Mesenchymal stem cell (in vitro differentiated cells and primary cell): ENCODE measurements at regions not wholly inside any gene's neighbourhood (a gene's known extent, or its start where the extent isn't known, plus 50 kb on each side); places are given as distances from the start of the nearest gene placed in this dataset.

Source experiments
- DNase-seq: peaks from one replicate; pipeline ENCODE4 v3.0.0-alpha.2; 2013
- H2AFZ ChIP-seq: one replicate; pipeline ENCODE4 v1.6.1; 2013; ENCODE audit warnings: low read depth, mild to moderate bottlenecking, control low read depth, inconsistent platforms, low read length, moderate library complexity
- H2AK5ac ChIP-seq: 2 replicates; pipeline ENCODE4 v1.6.1; 2013; ENCODE audit warnings: low read length, moderate library complexity, mild to moderate bottlenecking, inconsistent platforms; ENCODE audit not compliant: severe bottlenecking
- H2BK120ac ChIP-seq: one replicate; pipeline ENCODE4 v1.6.1; 2013; ENCODE audit warnings: low read depth, mild to moderate bottlenecking, inconsistent platforms, low read length, moderate library complexity
- H2BK12ac ChIP-seq, 2 experiments: one replicate each; pipeline ENCODE4 v1.6.1; 2013; ENCODE audit warnings: inconsistent platforms in 2 of 2, low read length in 2 of 2, mild to moderate bottlenecking in 2 of 2, moderate library complexity in 2 of 2, control low read depth in 1 of 2
- H2BK15ac ChIP-seq: one replicate; pipeline ENCODE4 v1.6.1; 2013; ENCODE audit warnings: mild to moderate bottlenecking, low read depth, inconsistent platforms; ENCODE audit not compliant: poor library complexity, severe bottlenecking
- H2BK5ac ChIP-seq: 2 replicates; pipeline ENCODE4 v1.6.1; 2013; ENCODE audit warnings: low read depth, mild to moderate bottlenecking, low read length, control low read depth, inconsistent platforms; ENCODE audit not compliant: poor library complexity, severe bottlenecking
- H3K14ac ChIP-seq, 2 experiments: one replicate each; pipeline ENCODE4 v1.6.1; 2013; ENCODE audit warnings: inconsistent platforms in 2 of 2, low read length in 2 of 2, control low read depth in 1 of 2, mild to moderate bottlenecking in 1 of 2, moderate library complexity in 1 of 2
- H3K18ac ChIP-seq, 2 experiments: one replicate each; pipeline ENCODE4 v1.6.1; 2013; ENCODE audit warnings: inconsistent platforms in 2 of 2, low read length in 2 of 2, control low read depth in 1 of 2, low read depth in 1 of 2, mild to moderate bottlenecking in 1 of 2
- H3K23ac ChIP-seq, 2 experiments: one replicate each; pipeline ENCODE4 v1.6.1; 2013; ENCODE audit warnings: inconsistent platforms in 2 of 2, low read length in 2 of 2, mild to moderate bottlenecking in 2 of 2, moderate library complexity in 2 of 2, control low read depth in 1 of 2
- H3K27ac ChIP-seq: 2 replicates; pipeline ENCODE4 v1.5.1; 2013; ENCODE audit warnings: mild to moderate bottlenecking, moderate library complexity, low read length, control low read depth, inconsistent platforms; ENCODE audit not compliant: poor library complexity, severe bottlenecking
- H3K27me3 ChIP-seq, 2 experiments: 2 replicates each; pipeline versions ENCODE4 v1.6.1 to v1.7.0; 2013; ENCODE audit warnings: low read length in 2 of 2, mild to moderate bottlenecking in 2 of 2, moderate library complexity in 2 of 2, control low read depth in 1 of 2, inconsistent platforms in 1 of 2; ENCODE audit not compliant: control insufficient read depth in 1 of 2, insufficient read depth in 1 of 2
- H3K36me3 ChIP-seq, 2 experiments: 2 replicates each; pipeline versions ENCODE4 v1.6.1 to v1.7.0; 2013; ENCODE audit warnings: low read length in 2 of 2, control low read depth in 1 of 2, inconsistent platforms in 1 of 2, low read depth in 1 of 2, mild to moderate bottlenecking in 1 of 2; ENCODE audit not compliant: insufficient read depth in 2 of 2, control insufficient read depth in 1 of 2
- H3K4ac ChIP-seq, 2 experiments: one replicate each; pipeline ENCODE4 v1.6.1; 2013; ENCODE audit warnings: inconsistent platforms in 2 of 2, low read length in 2 of 2, mild to moderate bottlenecking in 2 of 2, moderate library complexity in 2 of 2, control low read depth in 1 of 2, low read depth in 1 of 2
- H3K4me1 ChIP-seq: 2 replicates; pipeline ENCODE4 v1.6.1; 2013; ENCODE audit warnings: low read depth, low read length, control low read depth; ENCODE audit not compliant: control insufficient read depth, insufficient read depth
- H3K4me2 ChIP-seq: 2 replicates; pipeline ENCODE4 v1.6.1; 2013; ENCODE audit warnings: low read length, mild to moderate bottlenecking, inconsistent platforms; ENCODE audit not compliant: poor library complexity, severe bottlenecking
- H3K4me3 ChIP-seq, 2 experiments: 2 replicates each; pipeline versions ENCODE4 v1.5.1 to v1.7.0; 2013; ENCODE audit warnings: low read length in 2 of 2, mild to moderate bottlenecking in 2 of 2, control low read depth in 1 of 2, low read depth in 1 of 2; ENCODE audit not compliant: insufficient read depth in 1 of 2
- H3K79me1 ChIP-seq: replicated peaks from 2 replicates; pipeline ENCODE4 v1.6.1; 2013; ENCODE audit warnings: mild to moderate bottlenecking, control low read depth, low read length, inconsistent platforms; ENCODE audit not compliant: poor library complexity, severe bottlenecking
- H3K9ac ChIP-seq: 2 replicates; pipeline ENCODE4 v1.7.0; 2013; ENCODE audit warnings: mild to moderate bottlenecking, low read length, moderate library complexity
- H3K9me3 ChIP-seq: 2 replicates; pipeline ENCODE4 v1.7.0; 2013; ENCODE audit warnings: mild to moderate bottlenecking, low read length; ENCODE audit not compliant: control insufficient read depth
- H4K8ac ChIP-seq: one replicate; pipeline ENCODE4 v1.6.1; 2013; ENCODE audit warnings: inconsistent platforms, mild to moderate bottlenecking, low read length, moderate library complexity
- H4K91ac ChIP-seq: one replicate; pipeline ENCODE4 v1.6.1; 2013; ENCODE audit warnings: mild to moderate bottlenecking, low read length, inconsistent platforms
- WGBS: methylation state at CpG from one replicate; pipeline ENCODE4 v1.1.7; 2013; ENCODE audit warnings: mixed read lengths; 5-methylcytosine and 5-hydroxymethylcytosine counted together

- H3K79me1 ChIP-seq, result no peaks in the 10 kb centered on the region
- no peak overlapping the region for H2BK5ac ChIP-seq
- H3K18ac ChIP-seq, result no peak overlapping the region
- no peaks in the 10 kb centered on the region for H3K27me3 ChIP-seq
- H2AK5ac ChIP-seq, result no peak overlapping the region
- no peaks in the 10 kb centered on the region for H3K36me3 ChIP-seq
- H3K4me1 ChIP-seq, result peaks cover 2% of the 10 kb centered on the region
- no peaks in the 10 kb centered on the region for H3K9me3 ChIP-seq
- H4K91ac ChIP-seq, result no peak overlapping the region
- H3K27ac ChIP-seq, result no peak overlapping the region
- no peak overlapping the region for H2BK12ac ChIP-seq
- DNase-seq, result no peak
- no peak overlapping the region for H2AFZ ChIP-seq
- no peak overlapping the region for H2BK15ac ChIP-seq
- no peak overlapping the region for H3K14ac ChIP-seq
- H3K4me2 ChIP-seq, result no peak overlapping the region
- H2BK120ac ChIP-seq, result no peak overlapping the region
- H4K8ac ChIP-seq, result no peak overlapping the region
- no peak overlapping the region for H3K9ac ChIP-seq
- no peak overlapping the region for H3K4ac ChIP-seq
- H3K4me3 ChIP-seq, result no peak overlapping the region
- H3K23ac ChIP-seq, result no peak overlapping the region
Measured at GRCh38 chr2:196253116-196253480, 81.7 kb upstream of the STK17B start.

GRCh38 chr2:196256585-196256984, 85.2 kb upstream of the STK17B start:
- H3K4me3 ChIP-seq, result no peak overlapping the region
- H3K23ac ChIP-seq, result no peak overlapping the region
- H3K79me1 ChIP-seq, result no peaks in the 10 kb centered on the region
- no peak overlapping the region for H2AK5ac ChIP-seq
- H2BK5ac ChIP-seq, result no peak overlapping the region
- H2BK120ac ChIP-seq, result no peak overlapping the region
- no peak overlapping the region for H2AFZ ChIP-seq
- no peak overlapping the region for H3K18ac ChIP-seq
- DNase-seq, result no peak
- H3K9ac ChIP-seq, result no peak overlapping the region
- H3K4me2 ChIP-seq, result no peak overlapping the region
- H3K4me1 ChIP-seq, result no peaks in the 10 kb centered on the region
- H3K14ac ChIP-seq, result no peak overlapping the region
- no CpG with 5 or more reads among the region's 1 CpG for WGBS
- no peak overlapping the region for H4K8ac ChIP-seq
- H3K27ac ChIP-seq, result no peak overlapping the region
- H2BK15ac ChIP-seq, result no peak overlapping the region
- no peak overlapping the region for H2BK12ac ChIP-seq
- H3K4ac ChIP-seq, result no peak overlapping the region
- no peaks in the 10 kb centered on the region for H3K9me3 ChIP-seq
- H3K27me3 ChIP-seq, result no peaks in the 10 kb centered on the region
- no peaks in the 10 kb centered on the region for H3K36me3 ChIP-seq
- H4K91ac ChIP-seq, result no peak overlapping the region

- no peaks in the 10 kb centered on the region for H3K27me3 ChIP-seq
- H2AK5ac ChIP-seq, result no peak overlapping the region
- no peak overlapping the region for H3K4me3 ChIP-seq
- no peak overlapping the region for H3K4ac ChIP-seq
- WGBS, result no CpG with 5 or more reads among the region's 3 CpGs
- H4K8ac ChIP-seq, result no peak overlapping the region
- no peak overlapping the region for H3K18ac ChIP-seq
- H3K23ac ChIP-seq, result no peak overlapping the region
- H3K79me1 ChIP-seq, result no peaks in the 10 kb centered on the region
- no peak overlapping the region for H3K14ac ChIP-seq
- no peak overlapping the region for H2BK12ac ChIP-seq
- no peak overlapping the region for H2BK120ac ChIP-seq
- no peaks in the 10 kb centered on the region for H3K9me3 ChIP-seq
- no peaks in the 10 kb centered on the region for H3K4me1 ChIP-seq
- no peak overlapping the region for H3K9ac ChIP-seq
- H2AFZ ChIP-seq, result no peak overlapping the region
- DNase-seq, result no peak
- no peaks in the 10 kb centered on the region for H3K36me3 ChIP-seq
- no peak overlapping the region for H4K91ac ChIP-seq
- H3K27ac ChIP-seq, result no peak overlapping the region
- H2BK15ac ChIP-seq, result no peak overlapping the region
- H3K4me2 ChIP-seq, result no peak overlapping the region
- H2BK5ac ChIP-seq, result no peak overlapping the region
Measured at GRCh38 chr2:196257086-196257485, 85.7 kb upstream of the STK17B start.

GRCh38 chr2:196258407-196258806, 87.0 kb upstream of the STK17B start:
- Histone ChIP-seq H3K27me3 (no peaks in the 10 kb centered on the region), H4K8ac (no peak overlapping the region), H3K4me3 (no peak overlapping the region), H2BK12ac (no peak overlapping the region), H3K4ac (no peak overlapping the region), H3K9ac (no peak overlapping the region), H4K91ac (no peak overlapping the region), H3K14ac (no peak overlapping the region), H3K18ac (no peak overlapping the region), H2BK120ac (no peak overlapping the region), H3K4me1 (peaks cover 2% of the 10 kb centered on the region), H3K36me3 (no peaks in the 10 kb centered on the region), H3K4me2 (no peak overlapping the region), H3K27ac (no peak overlapping the region), H2AK5ac (no peak overlapping the region), H3K23ac (no peak overlapping the region), H2BK5ac (no peak overlapping the region), H3K9me3 (no peaks in the 10 kb centered on the region), H2AFZ (no peak overlapping the region), H3K79me1 (no peaks in the 10 kb centered on the region), H2BK15ac (no peak overlapping the region)
- DNase-seq, result no peak
